IPS DF 19.7 (cell line): ENCODE measurements at regions not wholly inside any gene's neighbourhood (a gene's known extent, or its start where the extent isn't known, plus 50 kb on each side); places are given as distances from the start of the nearest gene placed in this dataset.
"Not testable (repeated sequence)": the region's sequence is repeated elsewhere in the genome, so short reads cannot be mapped to it uniquely, and the experiment has no call there.

Experiments
- DNase-seq: peaks from one replicate; pipeline ENCODE4 v3.0.0-alpha.2; 2013; ENCODE audit warnings: low read depth, low spot score

- DNase-seq, result no peak
Measured at GRCh38 chr9:2495221-2496005, 126.2 kb upstream of the VLDLR start.

- no peak for DNase-seq
Measured at GRCh38 chr9:2496169-2496568, 125.4 kb upstream of the VLDLR start.

- no peak for DNase-seq
Measured at GRCh38 chr9:2496934-2497333, 124.7 kb upstream of the VLDLR start.

DNA sequence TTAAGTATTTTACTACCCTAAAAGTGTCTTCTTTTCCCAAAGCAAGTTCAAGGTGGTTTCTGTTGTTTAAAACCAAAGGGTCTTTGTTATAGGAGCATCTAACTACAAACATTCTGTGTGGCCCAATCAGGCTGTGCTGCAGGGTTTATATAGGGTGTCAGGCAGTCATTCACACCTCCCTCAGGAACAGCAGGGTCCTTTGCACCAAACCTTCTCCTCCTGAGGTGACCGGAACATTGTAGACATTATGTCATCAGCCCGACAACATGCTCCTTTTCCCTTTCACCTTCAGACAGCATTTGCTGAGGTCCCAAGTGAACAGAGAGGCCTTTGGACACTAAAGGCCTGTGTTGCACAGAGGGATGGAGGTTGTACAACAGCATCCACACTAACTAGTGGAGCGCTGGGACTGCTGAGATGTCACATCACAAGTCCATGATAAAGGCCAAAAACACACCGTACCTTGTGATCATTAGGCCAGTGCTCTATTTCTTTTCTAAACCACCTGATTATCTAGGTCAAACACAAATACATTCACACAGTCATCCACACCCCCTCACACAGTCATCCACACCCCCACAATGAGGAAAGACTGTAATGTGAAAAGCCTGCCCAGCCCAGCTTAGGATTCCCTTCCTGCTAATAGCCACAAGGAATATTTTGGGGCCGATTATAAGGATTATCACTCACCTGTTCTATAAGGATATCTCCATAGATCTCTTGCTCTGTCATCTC is 123.8 kb upstream of the VLDLR start:
- no peak for DNase-seq

DNA sequence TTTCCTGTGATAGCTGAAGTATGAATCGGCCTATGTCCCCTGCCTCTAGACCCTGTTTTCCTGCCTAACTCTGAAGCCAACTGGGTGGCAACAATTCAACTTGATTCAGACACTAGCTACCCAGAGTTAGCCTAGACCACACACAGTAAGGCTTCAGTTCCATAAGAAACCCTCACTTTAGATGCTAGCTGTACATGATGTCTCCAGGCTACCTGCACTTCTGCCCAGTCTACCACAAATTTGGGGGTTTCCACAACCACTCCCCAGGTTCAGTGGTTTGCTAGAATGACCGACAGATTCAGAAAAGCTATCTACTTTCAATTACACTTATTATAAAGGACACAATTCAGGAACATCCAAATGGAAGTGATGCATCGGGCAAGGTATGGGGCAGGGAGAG is 119.4 kb upstream of the VLDLR start:
- no peak for DNase-seq

GRCh38 chr9:2502760-2503159 is 118.8 kb upstream of the VLDLR start:
- DNase-seq, result no peak

DNA sequence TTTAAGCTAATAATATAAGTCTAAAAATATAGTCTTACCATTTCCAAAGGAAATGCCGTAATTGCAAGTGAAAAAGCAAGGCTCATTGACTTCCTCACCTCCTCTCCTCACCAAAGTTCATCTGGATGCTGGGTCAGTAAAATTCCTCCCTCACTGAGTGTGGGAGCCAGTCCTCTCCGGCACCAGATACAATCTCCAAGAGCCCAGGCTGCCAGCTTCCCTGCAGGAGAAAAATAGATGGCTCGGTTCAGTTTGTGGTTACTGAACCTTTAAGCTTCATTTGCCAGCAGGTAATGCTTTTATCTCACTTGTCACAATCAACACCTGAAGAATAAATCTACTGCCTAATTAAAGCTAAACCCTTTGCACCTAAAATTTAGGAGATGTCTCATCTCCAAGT is 115.3 kb upstream of the VLDLR start:
- no peak for DNase-seq

GRCh38 chr9:2523591-2523990 is 98.0 kb upstream of the VLDLR start:
- DNase-seq, result no peak

- no peak for DNase-seq
Measured at GRCh38 chr9:2524601-2525000, 97.0 kb upstream of the VLDLR start.

DNA sequence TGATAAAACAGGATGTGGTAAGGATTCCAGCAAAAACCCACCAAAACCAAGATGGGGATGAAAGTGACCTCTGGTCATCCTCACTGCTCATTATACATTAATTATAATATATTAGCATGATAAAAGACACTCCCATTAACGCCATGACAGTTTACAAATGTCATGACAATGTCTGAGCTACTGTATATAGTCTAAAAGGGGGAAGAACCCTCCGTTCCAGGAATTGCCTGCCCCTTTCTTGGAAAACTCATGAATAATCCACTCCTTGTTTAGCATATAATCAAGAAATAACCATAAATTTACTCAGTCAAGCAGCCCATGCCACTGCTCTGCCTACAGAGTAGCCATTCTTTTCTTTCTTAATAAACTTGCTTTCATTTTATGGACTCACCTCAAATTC is 96.4 kb upstream of the VLDLR start:
- DNase-seq, result no peak

DNA sequence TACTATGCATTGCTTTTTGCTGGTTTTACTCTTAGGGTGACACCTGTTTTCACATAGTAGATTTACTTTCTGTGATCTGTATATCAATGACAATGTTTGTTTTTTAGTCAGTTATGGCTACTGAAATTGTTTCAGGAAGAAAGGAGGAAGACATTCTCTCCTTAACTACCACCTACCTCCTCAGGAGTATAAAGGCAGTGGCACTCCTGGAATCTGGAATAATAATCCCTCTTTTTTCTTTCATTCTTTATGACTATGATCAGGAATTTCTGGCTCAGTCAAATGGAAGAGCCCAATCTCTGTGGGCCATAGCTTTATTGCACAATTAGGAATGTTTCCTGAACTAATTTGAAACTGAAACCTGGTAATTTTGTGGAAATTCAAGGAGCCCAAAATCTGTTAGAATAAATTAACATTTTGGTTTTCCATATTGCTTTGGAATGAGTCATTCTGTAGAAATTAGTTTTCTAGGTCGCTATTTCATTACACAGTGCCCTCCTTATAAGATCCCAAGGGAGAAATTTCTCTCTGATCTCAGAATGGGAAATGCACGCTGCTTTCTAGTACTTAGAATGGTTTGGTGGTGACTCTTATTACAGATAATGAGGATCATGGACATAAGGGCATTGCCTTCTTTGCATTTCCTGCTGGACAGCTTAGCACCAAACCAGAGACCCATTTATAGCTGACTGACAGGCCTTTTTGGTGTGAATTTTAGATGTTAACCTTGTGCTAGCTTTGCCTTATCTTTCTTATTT is 95.3 kb upstream of the VLDLR start:
- DNase-seq, result no peak

DNA sequence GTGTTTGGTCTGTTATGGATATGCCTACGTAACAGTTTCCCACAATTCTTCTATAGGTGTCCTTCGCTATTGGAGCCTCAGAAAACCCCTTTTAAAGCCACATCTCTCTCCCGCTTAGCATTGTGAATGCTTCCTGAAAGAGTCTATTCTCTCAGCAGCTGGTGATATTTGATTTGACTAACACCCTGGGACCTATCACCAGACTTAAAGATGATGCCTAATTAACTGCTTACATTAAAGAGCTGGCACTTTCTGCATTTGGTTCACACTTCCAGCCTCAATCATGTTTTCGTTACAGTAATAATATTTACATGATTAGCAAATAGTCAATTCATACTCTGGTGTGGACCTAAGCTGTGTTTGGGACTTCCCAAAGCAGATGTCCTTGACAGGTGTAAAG is 90.1 kb upstream of the VLDLR start:
- DNase-seq, result no peak

GRCh38 chr9:2536511-2536910 is 85.1 kb upstream of the VLDLR start:
- DNase-seq, result no peak

GRCh38 chr9:2545881-2546490 is 75.6 kb upstream of the VLDLR start:
- DNase-seq, result no peak

GRCh38 chr9:2555899-2556600 is 65.5 kb upstream of the VLDLR start:
- DNase-seq, result not testable (repeated sequence)

GRCh38 chr9:2557693-2558092 is 63.9 kb upstream of the VLDLR start:
- DNase-seq, result no peak

GRCh38 chr9:2559192-2560152 is 62.1 kb upstream of the VLDLR start:
- no peak for DNase-seq

DNA sequence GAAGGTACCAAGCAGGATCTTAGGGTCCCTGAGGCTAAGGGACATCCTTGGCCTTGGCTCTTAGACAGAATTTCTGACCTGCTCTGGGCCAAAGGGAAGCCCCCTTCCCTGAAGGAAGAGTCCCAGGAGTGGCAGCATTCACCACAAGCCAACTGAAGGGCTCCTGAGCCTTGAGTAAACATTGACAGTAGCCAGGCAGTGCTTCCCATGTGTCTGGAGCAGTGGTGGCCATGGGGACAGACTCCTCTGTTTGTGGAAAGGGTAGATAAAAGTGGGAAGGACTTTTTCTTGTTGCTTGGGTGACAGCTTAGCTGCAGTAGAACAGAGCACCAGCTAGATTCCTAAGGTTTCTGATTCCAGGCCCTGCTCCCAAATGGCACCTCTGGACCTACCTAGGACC is 61.4 kb upstream of the VLDLR start:
- no peak for DNase-seq

GRCh38 chr9:2565676-2566340 is 55.8 kb upstream of the VLDLR start:
- no peak for DNase-seq

- DNase-seq, result no peak
Measured at GRCh38 chr9:2567922-2568321, 53.7 kb upstream of the VLDLR start.
